Neural progenitor cell (in vitro differentiated cells): ENCODE measurements at regions not wholly inside any gene's neighbourhood (a gene's known extent, or its start where the extent isn't known, plus 50 kb on each side); places are given as distances from the start of the nearest gene placed in this dataset.
"Not testable (repeated sequence)": the region's sequence is repeated elsewhere in the genome, so short reads cannot be mapped to it uniquely, and the experiment has no call there.

Source experiments
- CTCF ChIP-seq: fragments of 200-600 bp; sonication (generic); IDR thresholded peaks from 2 replicates; pipeline ENCODE4 v1.5.1; 2017; ENCODE audit warnings: antibody characterized with exemption, mild to moderate bottlenecking
- EZH2 ChIP-seq: fragments of 200-600 bp; sonication (generic); IDR thresholded peaks from 2 replicates; pipeline ENCODE4 v1.6.1; 2017; ENCODE audit warnings: antibody characterized with exemption, mild to moderate bottlenecking, moderate library complexity
- EZH2phosphoT487 ChIP-seq: fragments of 200-600 bp; sonication (generic); IDR thresholded peaks from 2 replicates; pipeline ENCODE4 v1.6.1; 2017; ENCODE audit warnings: antibody characterized with exemption

- TF ChIP-seq CTCF, EZH2, EZH2phosphoT487: not testable (repeated sequence)
Observed at GRCh38 chr7:73166152-73166551, 80.3 kb upstream of the SPDYE9 start.
